ENCODE measurements at regions not wholly inside any gene's neighbourhood (a gene's known extent, or its start where the extent isn't known, plus 50 kb on each side); places are given as distances from the start of the nearest gene placed in this dataset.

DNA sequence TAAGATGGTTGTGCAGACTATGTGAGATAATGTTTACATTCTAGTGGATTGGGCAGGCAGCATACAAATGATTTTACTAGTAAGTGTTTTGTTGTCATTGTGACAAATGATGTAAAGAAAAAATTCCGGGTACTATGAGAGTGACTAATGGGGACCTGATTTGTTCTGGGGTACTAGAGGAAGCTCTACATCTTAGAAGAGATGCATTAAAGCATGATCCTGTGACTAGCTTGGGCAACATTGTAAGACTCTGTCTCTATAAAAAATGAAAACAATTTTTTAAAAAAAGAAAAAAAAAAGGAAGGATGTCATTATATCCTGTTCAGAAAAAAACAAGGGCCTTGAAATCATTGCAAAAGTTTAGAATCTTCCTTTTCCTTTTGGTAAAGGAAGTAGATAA is 58.1 kb upstream of the MYRIP start:
- H2BK20ac ChIP-seq (ENCODE audit: low read depth, low read length): no peak overlapping the region
- DNase-seq (no peak), ATAC-seq (ENCODE audit: low read depth) (no peak)
- H2BK120ac ChIP-seq (ENCODE audit: low read depth, low read length): no peak overlapping the region
- no peak overlapping the region for H2BK5ac ChIP-seq (ENCODE audit: low read depth, low read length, poor library complexity, severe bottlenecking)
- no peaks in the 10 kb centered on the region for H3K9me1 ChIP-seq (ENCODE audit: insufficient read depth, low read length)
- H3K56ac ChIP-seq (ENCODE audit: extremely low read depth, insufficient read depth, low read length): no peak overlapping the region
- no peaks in the 10 kb centered on the region for H3K27me3 ChIP-seq (ENCODE audit: control insufficient read depth, insufficient read depth, low read length)
- H3K79me1 ChIP-seq (ENCODE audit: low read depth in 1 of 2, low read length in 2 of 2): no peaks in the 10 kb centered on the region
- no peaks in the 10 kb centered on the region for H3K4me1 ChIP-seq (ENCODE audit: control insufficient read depth, insufficient read depth, low read length)
- POLR2A ChIA-PET (ENCODE audit: unreplicated experiment): no interaction called here
- intact Hi-C loops (cut with micrococcal nuclease) (no loop called here), dilution Hi-C loops (cut with HindIII; ENCODE audit: low sequenced_read_pairs, unreplicated experiment) (no loop called here), in situ Hi-C loops (cut with MboI; ENCODE audit: low sequenced_read_pairs) (no loop called here)
- no peak overlapping the region for H3K18ac ChIP-seq (ENCODE audit: low read depth, low read length)
- no TSS peak for BruUV-seq (replicated peaks)
- H3K27ac ChIP-seq (ENCODE audit: insufficient read depth, low read length): no peak overlapping the region
- CTCF ChIA-PET: no interaction called here
- no peak overlapping the region for H2AK9ac ChIP-seq (replicated peaks; ENCODE audit: low read depth, low read length, poor library complexity)
- no peak overlapping the region for H4K91ac ChIP-seq (ENCODE audit: insufficient read depth, low read depth, low read length)
- peaks cover 12% of the 10 kb centered on the region for H3K9me3 ChIP-seq (ENCODE audit: control insufficient read depth, insufficient read depth, low read length)
- TF ChIP-seq BHLHE40 (IDR thresholded peaks at IDR 0.05; ENCODE audit: low read depth, low read length) (no peak), MAZ (IDR thresholded peaks at IDR 0.05; ENCODE audit: borderline replicate concordance, low read depth, low read length) (no peak), POLR2A (IDR thresholded peaks at IDR 0.05; ENCODE audit: low read depth, low read length) (no peak), FOS (IDR thresholded peaks at IDR 0.05; ENCODE audit: low read depth, low read length) (no peak), RCOR1 (IDR thresholded peaks at IDR 0.05; ENCODE audit: insufficient replicate concordance, low read length) (no peak), MXI1 (IDR thresholded peaks at IDR 0.05; ENCODE audit: borderline replicate concordance, low read depth, low read length) (no peak), RAD21 (IDR thresholded peaks at IDR 0.05; ENCODE audit: low read length) (no peak), SMC3 (IDR thresholded peaks at IDR 0.05; ENCODE audit: low read depth, low read length) (no peak), CEBPB (IDR thresholded peaks at IDR 0.05; ENCODE audit: low read depth, low read length) (no peak)
- TF ChIP-seq, protein P1, sequence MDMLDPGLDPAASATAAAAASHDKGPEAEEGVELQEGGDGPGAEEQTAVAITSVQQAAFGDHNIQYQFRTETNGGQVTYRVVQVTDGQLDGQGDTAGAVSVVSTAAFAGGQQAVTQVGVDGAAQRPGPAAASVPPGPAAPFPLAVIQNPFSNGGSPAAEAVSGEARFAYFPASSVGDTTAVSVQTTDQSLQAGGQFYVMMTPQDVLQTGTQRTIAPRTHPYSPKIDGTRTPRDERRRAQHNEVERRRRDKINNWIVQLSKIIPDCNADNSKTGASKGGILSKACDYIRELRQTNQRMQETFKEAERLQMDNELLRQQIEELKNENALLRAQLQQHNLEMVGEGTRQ (IDR thresholded peaks at IDR 0.05; ENCODE audit: low read depth, low read length): no peak
- no peaks in the 10 kb centered on the region for H3K36me3 ChIP-seq (ENCODE audit: control insufficient read depth, insufficient read depth, low read length)
- no peaks in the 10 kb centered on the region for H4K20me1 ChIP-seq (ENCODE audit: insufficient read depth, low read length)
- H3K4ac ChIP-seq (ENCODE audit: low read depth, low read length): no peak overlapping the region
- H3K14ac ChIP-seq (replicated peaks; ENCODE audit: low read depth, low read length): no peak overlapping the region
- H4K8ac ChIP-seq (ENCODE audit: low read depth in 2 of 2, low read length in 2 of 2): no peak overlapping the region
- no peak overlapping the region for H3K23ac ChIP-seq (ENCODE audit: low read depth, low read length)
- no peak overlapping the region for H3K4me2 ChIP-seq (ENCODE audit: low read depth, low read length)
- no peak overlapping the region for H3K4me3 ChIP-seq (ENCODE audit: insufficient read depth, low read depth, low read length)
- no peak overlapping the region for H4K5ac ChIP-seq (ENCODE audit: low read depth, low read length)
- H2AFZ ChIP-seq (replicated peaks; ENCODE audit: low read length, poor library complexity): no peak overlapping the region
- H2BK15ac ChIP-seq (ENCODE audit: low read depth, low read length): no peak overlapping the region
- H2AK5ac ChIP-seq (ENCODE audit: low read depth, low read length): no peak overlapping the region
- no CpG with 5 or more reads among the region's 1 CpG for WGBS, 2 experiments (ENCODE audit: extremely low coverage in 2 of 2, insufficient read length in 1 of 2)
- no peak overlapping the region for H3K9ac ChIP-seq (ENCODE audit: low read depth, low read length)

Measured in IMR-90 (cell line).